Thymus (tissue), 11 donors: ENCODE measurements at regions not wholly inside any gene's neighbourhood (a gene's known extent, or its start where the extent isn't known, plus 50 kb on each side); places are given as distances from the start of the nearest gene placed in this dataset.

Source experiments
- DNase-seq, 9 donors: peaks; one replicate each; pipeline ENCODE4 v3.0.0-alpha.2; 2013; ENCODE audit warnings: low spot score in 9 of 9, low read depth in 6 of 9, missing footprints in 1 of 9
- H3K27ac ChIP-seq, 2 donors: one replicate each; pipeline ENCODE4 v1.5.1; 2013; ENCODE audit warnings: control low read depth in 1 of 2, low read depth in 1 of 2, low read length in 1 of 2, mild to moderate bottlenecking in 1 of 2, moderate library complexity in 1 of 2
- H3K27me3 ChIP-seq, 2 donors: one replicate each; pipeline ENCODE4 v1.5.1; 2013; ENCODE audit warnings: low read length in 1 of 2; ENCODE audit not compliant: control insufficient read depth in 2 of 2, insufficient read depth in 1 of 2
- H3K36me3 ChIP-seq, 2 donors: one replicate each; pipeline ENCODE4 v1.5.1; 2013; ENCODE audit warnings: low read length in 1 of 2, mild to moderate bottlenecking in 1 of 2, moderate library complexity in 1 of 2; ENCODE audit not compliant: control insufficient read depth in 2 of 2, insufficient read depth in 2 of 2
- H3K4me1 ChIP-seq, 2 donors: one replicate each; pipeline ENCODE4 v1.5.1; 2013; ENCODE audit warnings: low read length in 2 of 2; ENCODE audit not compliant: control insufficient read depth in 2 of 2, insufficient read depth in 2 of 2
- H3K4me3 ChIP-seq, 2 donors: one replicate each; pipeline ENCODE4 v1.5.1; 2013; ENCODE audit warnings: low read length in 2 of 2, control low read depth in 1 of 2, mild to moderate bottlenecking in 1 of 2
- H3K9me3 ChIP-seq, 2 donors: one replicate each; pipeline ENCODE4 v1.5.1; 2013; ENCODE audit warnings: low read length in 1 of 2, mild to moderate bottlenecking in 1 of 2; ENCODE audit not compliant: control insufficient read depth in 2 of 2, insufficient read depth in 1 of 2
- WGBS: extraction: QIAGEN DNeasy Blood & Tissue Kit; methylation state at CpG from one replicate; pipeline ENCODE4 v1.1.7; 2013; 5-methylcytosine and 5-hydroxymethylcytosine counted together
- donor health status: healthy.

- H3K27ac ChIP-seq, result no peak overlapping the region
- no peaks in the 10 kb centered on the region for H3K36me3 ChIP-seq
- WGBS, result 12% methylated on average over 2 of the region's 2 CpGs
- H3K4me3 ChIP-seq, result no peak overlapping the region
- peaks cover 6 to 44% of the 10 kb centered on the region in 2 donors for H3K27me3 ChIP-seq
- no peaks in the 10 kb centered on the region for H3K9me3 ChIP-seq
- peaks cover 0 to 4% of the 10 kb centered on the region in 2 donors for H3K4me1 ChIP-seq
- DNase-seq, result peak in 1 of 9 donors; percentile 4
These were observed 80.4 kb upstream of the IRX3 start for GRCh38 chr16:54366943-54367342.

GRCh38 chr16:54365990-54366634 is 79.5 kb upstream of the IRX3 start:
- no peak overlapping the region for H3K4me3 ChIP-seq
- H3K27me3 ChIP-seq, result peaks cover 7 to 45% of the 10 kb centered on the region in 2 donors
- H3K36me3 ChIP-seq, result no peaks in the 10 kb centered on the region
- WGBS, result 91% methylated on average over 10 of the region's 10 CpGs
- no peaks in the 10 kb centered on the region for H3K9me3 ChIP-seq
- H3K27ac ChIP-seq, result no peak overlapping the region
- H3K4me1 ChIP-seq, result peaks cover 0 to 4% of the 10 kb centered on the region in 2 donors
- DNase-seq, result no peak

GRCh38 chr16:54363766-54364165 is 77.2 kb upstream of the IRX3 start:
- H3K9me3 ChIP-seq, result no peaks in the 10 kb centered on the region
- H3K36me3 ChIP-seq, result no peaks in the 10 kb centered on the region
- no peak overlapping the region for H3K27ac ChIP-seq
- H3K4me1 ChIP-seq, result no peaks in the 10 kb centered on the region
- DNase-seq, result no peak
- no peak overlapping the region for H3K4me3 ChIP-seq
- peaks cover 3 to 39% of the 10 kb centered on the region in 2 donors for H3K27me3 ChIP-seq
- 89% methylated on average over 6 of the region's 6 CpGs for WGBS

DNA sequence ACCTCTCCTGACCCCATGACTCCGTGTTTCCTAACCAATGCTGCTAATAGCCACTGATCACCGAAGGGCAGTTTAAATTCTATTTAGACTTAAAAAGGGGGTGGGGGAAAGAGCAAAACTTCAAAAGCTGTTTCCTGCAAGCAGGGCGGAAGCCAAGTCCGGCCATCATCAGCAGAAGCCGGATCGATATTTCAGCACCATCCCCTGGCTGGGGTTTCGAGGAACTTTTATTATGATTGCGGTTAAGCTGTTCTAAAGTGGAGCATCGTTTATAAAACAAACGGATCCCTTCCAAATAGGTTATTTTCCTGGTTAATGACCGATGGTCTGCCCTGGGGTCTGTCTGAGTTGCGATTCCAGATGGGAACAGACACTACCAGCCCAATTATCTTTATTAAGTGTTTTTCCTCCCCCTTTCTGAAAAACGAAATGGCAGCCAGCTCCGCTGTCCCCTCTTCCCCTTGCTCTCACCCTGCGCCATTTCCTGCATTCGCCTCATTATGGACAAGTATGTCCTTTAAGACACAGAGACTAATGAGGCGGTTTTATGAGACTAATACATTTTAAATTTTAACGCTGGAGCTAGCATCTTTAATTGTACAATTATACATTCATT is 76.1 kb upstream of the IRX3 start:
- WGBS, result 34% methylated on average over 18 of the region's 18 CpGs
- no peak overlapping the region for H3K27ac ChIP-seq
- H3K4me1 ChIP-seq, result no peaks in the 10 kb centered on the region
- no peak overlapping the region for H3K4me3 ChIP-seq
- H3K36me3 ChIP-seq, result no peaks in the 10 kb centered on the region
- H3K9me3 ChIP-seq, result no peaks in the 10 kb centered on the region
- peaks cover 3 to 39% of the 10 kb centered on the region in 2 donors for H3K27me3 ChIP-seq
- DNase-seq, result no peak

DNA sequence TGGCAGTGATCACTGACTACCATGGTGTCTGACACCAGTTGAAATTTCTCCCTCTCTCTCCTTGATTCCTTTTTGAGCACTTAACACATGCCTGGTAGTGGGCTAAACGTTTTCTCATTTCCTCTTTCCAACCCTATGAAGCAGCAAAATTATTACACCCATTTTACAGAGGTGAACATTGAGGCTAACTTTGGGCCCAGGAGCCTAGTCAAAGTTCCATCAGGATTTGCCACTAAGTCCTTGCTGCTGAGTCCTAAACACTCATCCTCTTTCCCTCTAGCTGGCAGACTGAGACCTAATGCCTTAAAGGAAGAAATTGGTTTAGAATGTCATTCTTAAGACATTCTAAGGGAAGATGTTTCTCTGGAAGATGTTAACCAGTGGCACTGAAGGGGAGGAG is 74.7 kb upstream of the IRX3 start:
- H3K4me1 ChIP-seq, result no peaks in the 10 kb centered on the region
- no peaks in the 10 kb centered on the region for H3K36me3 ChIP-seq
- no peak overlapping the region for H3K27ac ChIP-seq
- peaks cover 3 to 39% of the 10 kb centered on the region in 2 donors for H3K27me3 ChIP-seq
- WGBS, result 14% methylated on average over 1 of the region's 1 CpG
- H3K9me3 ChIP-seq, result no peaks in the 10 kb centered on the region
- H3K4me3 ChIP-seq, result no peak overlapping the region
- DNase-seq, result no peak

GRCh38 chr16:54360681-54361080 is 74.1 kb upstream of the IRX3 start:
- H3K4me3 ChIP-seq, result no peak overlapping the region
- H3K9me3 ChIP-seq, result no peaks in the 10 kb centered on the region
- no peak overlapping the region for H3K27ac ChIP-seq
- no peak for DNase-seq
- peaks cover 3 to 37% of the 10 kb centered on the region in 2 donors for H3K27me3 ChIP-seq
- no peaks in the 10 kb centered on the region for H3K4me1 ChIP-seq
- 34% methylated on average over 5 of the region's 5 CpGs for WGBS
- no peaks in the 10 kb centered on the region for H3K36me3 ChIP-seq

DNA sequence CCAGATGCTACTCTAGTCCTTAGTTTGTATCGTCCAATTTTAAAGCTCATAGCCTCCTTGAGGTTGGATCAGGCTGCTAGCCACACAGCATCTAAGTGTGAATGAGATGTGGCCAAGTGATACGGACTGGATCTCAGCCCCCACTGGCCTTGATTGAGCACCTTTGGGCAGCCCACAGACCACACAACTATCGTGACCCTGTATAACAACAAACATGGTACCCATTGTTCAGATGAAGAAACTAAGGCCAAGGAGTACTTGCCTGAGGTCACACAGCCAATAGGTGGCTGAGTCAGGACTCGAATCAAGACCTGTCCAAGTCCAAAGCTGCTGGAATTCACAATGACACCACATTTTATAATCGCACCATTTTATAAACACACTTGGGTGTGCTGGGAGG is 73.0 kb upstream of the IRX3 start:
- Histone ChIP-seq H3K4me1 (no peaks in the 10 kb centered on the region), H3K27me3 (peaks cover 3 to 37% of the 10 kb centered on the region in 2 donors), H3K27ac (no peak overlapping the region), H3K9me3 (no peaks in the 10 kb centered on the region), H3K4me3 (no peak overlapping the region), H3K36me3 (no peaks in the 10 kb centered on the region)
- no peak for DNase-seq
- WGBS, result 77% methylated on average over 5 of the region's 5 CpGs

DNA sequence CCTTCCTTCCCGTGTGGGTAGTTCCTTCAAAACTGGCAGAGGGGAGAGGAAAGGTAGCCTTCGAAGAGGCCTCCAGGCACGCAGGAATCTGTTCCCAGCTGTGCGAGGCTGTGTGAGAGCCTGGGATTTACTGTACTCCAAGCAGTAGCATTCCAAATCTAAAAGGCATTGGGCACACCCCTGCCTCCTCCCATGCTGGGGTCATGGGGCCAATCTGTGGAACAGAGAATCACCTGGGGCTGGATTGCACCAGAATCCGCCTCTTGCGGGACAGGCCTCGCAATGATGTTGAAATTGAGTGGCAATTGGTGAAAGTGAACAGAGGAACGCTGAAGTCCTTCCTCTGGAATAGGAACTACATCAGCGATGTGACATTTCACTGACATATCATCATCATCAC is 72.5 kb upstream of the IRX3 start:
- Histone ChIP-seq H3K9me3 (no peaks in the 10 kb centered on the region), H3K27ac (no peak overlapping the region), H3K4me3 (no peak overlapping the region), H3K4me1 (no peaks in the 10 kb centered on the region), H3K36me3 (no peaks in the 10 kb centered on the region), H3K27me3 (peaks cover 3 to 37% of the 10 kb centered on the region in 2 donors)
- DNase-seq, result no peak
- 84% methylated on average over 9 of the region's 9 CpGs for WGBS

GRCh38 chr16:54356391-54356790 is 69.8 kb upstream of the IRX3 start:
- H3K9me3 ChIP-seq, result no peaks in the 10 kb centered on the region
- H3K27ac ChIP-seq, result no peak overlapping the region
- no peaks in the 10 kb centered on the region for H3K36me3 ChIP-seq
- no peaks in the 10 kb centered on the region for H3K4me1 ChIP-seq
- DNase-seq, result no peak
- no peak overlapping the region for H3K4me3 ChIP-seq
- peaks cover 0 to 13% of the 10 kb centered on the region in 2 donors for H3K27me3 ChIP-seq
- WGBS, result 84% methylated on average over 1 of the region's 1 CpG
